ENCODE measurements at regions not wholly inside any gene's neighbourhood (a gene's known extent, or its start where the extent isn't known, plus 50 kb on each side); places are given as distances from the start of the nearest gene placed in this dataset.

DNA sequence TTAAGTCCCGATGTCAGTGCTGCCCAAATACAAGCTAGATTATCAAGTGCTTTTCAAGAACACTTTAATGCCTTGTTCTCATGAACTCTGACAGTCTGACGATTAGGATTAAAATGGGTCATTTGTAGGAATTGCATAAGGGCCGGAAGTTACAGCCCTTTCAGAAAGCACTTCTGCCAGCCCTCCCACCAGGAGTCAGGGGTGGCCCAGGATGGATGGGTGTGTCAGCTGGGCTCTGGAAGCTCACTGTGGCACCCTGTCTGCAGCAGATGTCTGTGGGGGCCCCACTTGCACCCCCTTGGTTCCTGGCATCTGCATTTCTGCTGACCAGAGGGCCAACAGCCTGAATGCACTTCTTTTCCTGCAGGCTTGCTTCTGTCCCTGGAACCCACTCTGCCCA lies 712.7 kb downstream of the UQCRFS1 start:
- Mint-ChIP-seq H3K36me3 (no peaks in the 10 kb centered on the region), H3K27ac (no peak overlapping the region), H3K9me3 (no peaks in the 10 kb centered on the region), H3K4me3 (no peak overlapping the region), H3K27me3 (ENCODE audit: low read depth) (no peaks in the 10 kb centered on the region), H3K4me1 (peaks cover 44% of the 10 kb centered on the region)
- DNase-seq (ENCODE audit: low spot score) (no peak), ATAC-seq (no peak)
- CTCF ChIA-PET = no interaction called here
- TF ChIP-seq, protein P1, sequence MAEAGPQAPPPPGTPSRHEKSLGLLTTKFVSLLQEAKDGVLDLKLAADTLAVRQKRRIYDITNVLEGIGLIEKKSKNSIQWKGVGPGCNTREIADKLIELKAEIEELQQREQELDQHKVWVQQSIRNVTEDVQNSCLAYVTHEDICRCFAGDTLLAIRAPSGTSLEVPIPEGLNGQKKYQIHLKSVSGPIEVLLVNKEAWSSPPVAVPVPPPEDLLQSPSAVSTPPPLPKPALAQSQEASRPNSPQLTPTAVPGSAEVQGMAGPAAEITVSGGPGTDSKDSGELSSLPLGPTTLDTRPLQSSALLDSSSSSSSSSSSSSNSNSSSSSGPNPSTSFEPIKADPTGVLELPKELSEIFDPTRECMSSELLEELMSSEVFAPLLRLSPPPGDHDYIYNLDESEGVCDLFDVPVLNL (CRISPR knock-in tag; IDR thresholded peaks at IDR 0.05; ENCODE audit: borderline replicate concordance, low read depth) = no peak
- TF ChIP-seq FOXK1 (CRISPR knock-in tag; IDR thresholded peaks at IDR 0.05) (no peak), ZNF423 (CRISPR knock-in tag; IDR thresholded peaks at IDR 0.05) (no peak), OVOL2 (CRISPR knock-in tag; IDR thresholded peaks at IDR 0.05; ENCODE audit: borderline replicate concordance) (no peak), EMX1 (CRISPR knock-in tag; IDR thresholded peaks at IDR 0.05) (no peak), JAZF1 (CRISPR knock-in tag; IDR thresholded peaks at IDR 0.05) (no peak)
- TF ChIP-seq, protein P2, sequence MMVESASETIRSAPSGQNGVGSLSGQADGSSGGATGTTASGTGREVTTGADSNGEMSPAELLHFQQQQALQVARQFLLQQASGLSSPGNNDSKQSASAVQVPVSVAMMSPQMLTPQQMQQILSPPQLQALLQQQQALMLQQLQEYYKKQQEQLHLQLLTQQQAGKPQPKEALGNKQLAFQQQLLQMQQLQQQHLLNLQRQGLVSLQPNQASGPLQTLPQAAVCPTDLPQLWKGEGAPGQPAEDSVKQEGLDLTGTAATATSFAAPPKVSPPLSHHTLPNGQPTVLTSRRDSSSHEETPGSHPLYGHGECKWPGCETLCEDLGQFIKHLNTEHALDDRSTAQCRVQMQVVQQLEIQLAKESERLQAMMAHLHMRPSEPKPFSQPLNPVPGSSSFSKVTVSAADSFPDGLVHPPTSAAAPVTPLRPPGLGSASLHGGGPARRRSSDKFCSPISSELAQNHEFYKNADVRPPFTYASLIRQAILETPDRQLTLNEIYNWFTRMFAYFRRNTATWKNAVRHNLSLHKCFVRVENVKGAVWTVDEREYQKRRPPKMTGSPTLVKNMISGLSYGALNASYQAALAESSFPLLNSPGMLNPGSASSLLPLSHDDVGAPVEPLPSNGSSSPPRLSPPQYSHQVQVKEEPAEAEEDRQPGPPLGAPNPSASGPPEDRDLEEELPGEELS (CRISPR knock-in tag; IDR thresholded peaks at IDR 0.05) = no peak
- TF ChIP-seq, protein P3, sequence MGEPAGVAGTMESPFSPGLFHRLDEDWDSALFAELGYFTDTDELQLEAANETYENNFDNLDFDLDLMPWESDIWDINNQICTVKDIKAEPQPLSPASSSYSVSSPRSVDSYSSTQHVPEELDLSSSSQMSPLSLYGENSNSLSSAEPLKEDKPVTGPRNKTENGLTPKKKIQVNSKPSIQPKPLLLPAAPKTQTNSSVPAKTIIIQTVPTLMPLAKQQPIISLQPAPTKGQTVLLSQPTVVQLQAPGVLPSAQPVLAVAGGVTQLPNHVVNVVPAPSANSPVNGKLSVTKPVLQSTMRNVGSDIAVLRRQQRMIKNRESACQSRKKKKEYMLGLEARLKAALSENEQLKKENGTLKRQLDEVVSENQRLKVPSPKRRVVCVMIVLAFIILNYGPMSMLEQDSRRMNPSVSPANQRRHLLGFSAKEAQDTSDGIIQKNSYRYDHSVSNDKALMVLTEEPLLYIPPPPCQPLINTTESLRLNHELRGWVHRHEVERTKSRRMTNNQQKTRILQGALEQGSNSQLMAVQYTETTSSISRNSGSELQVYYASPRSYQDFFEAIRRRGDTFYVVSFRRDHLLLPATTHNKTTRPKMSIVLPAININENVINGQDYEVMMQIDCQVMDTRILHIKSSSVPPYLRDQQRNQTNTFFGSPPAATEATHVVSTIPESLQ (CRISPR knock-in tag; IDR thresholded peaks at IDR 0.05) = no peak
- TF ChIP-seq, protein P4, sequence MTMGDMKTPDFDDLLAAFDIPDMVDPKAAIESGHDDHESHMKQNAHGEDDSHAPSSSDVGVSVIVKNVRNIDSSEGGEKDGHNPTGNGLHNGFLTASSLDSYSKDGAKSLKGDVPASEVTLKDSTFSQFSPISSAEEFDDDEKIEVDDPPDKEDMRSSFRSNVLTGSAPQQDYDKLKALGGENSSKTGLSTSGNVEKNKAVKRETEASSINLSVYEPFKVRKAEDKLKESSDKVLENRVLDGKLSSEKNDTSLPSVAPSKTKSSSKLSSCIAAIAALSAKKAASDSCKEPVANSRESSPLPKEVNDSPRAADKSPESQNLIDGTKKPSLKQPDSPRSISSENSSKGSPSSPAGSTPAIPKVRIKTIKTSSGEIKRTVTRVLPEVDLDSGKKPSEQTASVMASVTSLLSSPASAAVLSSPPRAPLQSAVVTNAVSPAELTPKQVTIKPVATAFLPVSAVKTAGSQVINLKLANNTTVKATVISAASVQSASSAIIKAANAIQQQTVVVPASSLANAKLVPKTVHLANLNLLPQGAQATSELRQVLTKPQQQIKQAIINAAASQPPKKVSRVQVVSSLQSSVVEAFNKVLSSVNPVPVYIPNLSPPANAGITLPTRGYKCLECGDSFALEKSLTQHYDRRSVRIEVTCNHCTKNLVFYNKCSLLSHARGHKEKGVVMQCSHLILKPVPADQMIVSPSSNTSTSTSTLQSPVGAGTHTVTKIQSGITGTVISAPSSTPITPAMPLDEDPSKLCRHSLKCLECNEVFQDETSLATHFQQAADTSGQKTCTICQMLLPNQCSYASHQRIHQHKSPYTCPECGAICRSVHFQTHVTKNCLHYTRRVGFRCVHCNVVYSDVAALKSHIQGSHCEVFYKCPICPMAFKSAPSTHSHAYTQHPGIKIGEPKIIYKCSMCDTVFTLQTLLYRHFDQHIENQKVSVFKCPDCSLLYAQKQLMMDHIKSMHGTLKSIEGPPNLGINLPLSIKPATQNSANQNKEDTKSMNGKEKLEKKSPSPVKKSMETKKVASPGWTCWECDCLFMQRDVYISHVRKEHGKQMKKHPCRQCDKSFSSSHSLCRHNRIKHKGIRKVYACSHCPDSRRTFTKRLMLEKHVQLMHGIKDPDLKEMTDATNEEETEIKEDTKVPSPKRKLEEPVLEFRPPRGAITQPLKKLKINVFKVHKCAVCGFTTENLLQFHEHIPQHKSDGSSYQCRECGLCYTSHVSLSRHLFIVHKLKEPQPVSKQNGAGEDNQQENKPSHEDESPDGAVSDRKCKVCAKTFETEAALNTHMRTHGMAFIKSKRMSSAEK (CRISPR knock-in tag; IDR thresholded peaks at IDR 0.05; ENCODE audit: borderline replicate concordance) = no peak
- POLR2A ChIA-PET = no interaction called here

DNA sequence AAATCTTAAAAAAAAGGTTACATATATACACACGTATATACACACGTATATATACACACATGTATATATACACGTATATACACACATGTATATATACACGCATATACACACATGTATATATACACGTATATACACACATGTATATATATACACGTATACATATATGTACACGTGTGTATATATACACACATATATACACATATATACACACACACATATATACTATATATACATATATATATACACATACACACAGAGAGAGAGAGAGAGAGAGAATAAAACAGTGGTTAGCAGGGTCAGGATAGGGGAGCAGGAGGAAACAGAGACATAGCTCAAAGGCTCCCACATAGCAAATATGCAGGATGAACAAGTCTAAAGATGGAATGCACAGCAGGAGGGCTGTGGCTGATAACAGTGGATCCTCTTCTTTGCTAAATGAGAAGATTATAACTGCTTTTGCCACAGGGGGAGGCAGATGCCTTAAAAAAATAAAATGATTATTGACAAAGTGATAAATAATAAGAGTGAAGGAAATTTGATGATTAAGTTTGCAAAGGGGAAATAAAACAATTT lies 714.5 kb downstream of the UQCRFS1 start:
- CTCF ChIA-PET = interaction anchor here (0.5 to 1.0 kb wide), 2 partner anchors 26 to 763 kb away, joined by 3 read pairs; no protein-coding TSS in a partner anchor
- POLR2A ChIA-PET = interaction anchor here (0.5 kb wide), 1 partner anchor 1665 kb away, joined by 3 read pairs; no protein-coding TSS in a partner anchor
- Mint-ChIP-seq H3K9me3 (no peaks in the 10 kb centered on the region), H3K4me3 (no peak overlapping the region), H3K36me3 (no peaks in the 10 kb centered on the region), H3K4me1 (peaks cover 49% of the 10 kb centered on the region), H3K27ac (no peak overlapping the region), H3K27me3 (ENCODE audit: low read depth) (no peaks in the 10 kb centered on the region)
- ATAC-seq = no peak
- DNase-seq (ENCODE audit: low spot score) = no peak
- TF ChIP-seq SMAD3 (CRISPR knock-in tag; IDR thresholded peaks at IDR 0.05; ENCODE audit: borderline replicate concordance) (no peak), CREM (CRISPR knock-in tag; IDR thresholded peaks at IDR 0.05) (no peak), TCF7 (CRISPR knock-in tag; IDR thresholded peaks at IDR 0.05; ENCODE audit: low read depth) (no peak), TEAD1 (CRISPR knock-in tag; IDR thresholded peaks at IDR 0.05) (no peak), ELF4 (CRISPR knock-in tag; IDR thresholded peaks at IDR 0.05; ENCODE audit: low read depth) (no peak), PRRX2 (CRISPR knock-in tag; IDR thresholded peaks at IDR 0.05) (no peak), ZNF416 (CRISPR knock-in tag; IDR thresholded peaks at IDR 0.05) (no peak), RORB (CRISPR knock-in tag; IDR thresholded peaks at IDR 0.05) (no peak), GRHL2 (CRISPR knock-in tag; IDR thresholded peaks at IDR 0.05; ENCODE audit: insufficient replicate concordance, severe bottlenecking) (no peak)
- TF ChIP-seq, protein P5, sequence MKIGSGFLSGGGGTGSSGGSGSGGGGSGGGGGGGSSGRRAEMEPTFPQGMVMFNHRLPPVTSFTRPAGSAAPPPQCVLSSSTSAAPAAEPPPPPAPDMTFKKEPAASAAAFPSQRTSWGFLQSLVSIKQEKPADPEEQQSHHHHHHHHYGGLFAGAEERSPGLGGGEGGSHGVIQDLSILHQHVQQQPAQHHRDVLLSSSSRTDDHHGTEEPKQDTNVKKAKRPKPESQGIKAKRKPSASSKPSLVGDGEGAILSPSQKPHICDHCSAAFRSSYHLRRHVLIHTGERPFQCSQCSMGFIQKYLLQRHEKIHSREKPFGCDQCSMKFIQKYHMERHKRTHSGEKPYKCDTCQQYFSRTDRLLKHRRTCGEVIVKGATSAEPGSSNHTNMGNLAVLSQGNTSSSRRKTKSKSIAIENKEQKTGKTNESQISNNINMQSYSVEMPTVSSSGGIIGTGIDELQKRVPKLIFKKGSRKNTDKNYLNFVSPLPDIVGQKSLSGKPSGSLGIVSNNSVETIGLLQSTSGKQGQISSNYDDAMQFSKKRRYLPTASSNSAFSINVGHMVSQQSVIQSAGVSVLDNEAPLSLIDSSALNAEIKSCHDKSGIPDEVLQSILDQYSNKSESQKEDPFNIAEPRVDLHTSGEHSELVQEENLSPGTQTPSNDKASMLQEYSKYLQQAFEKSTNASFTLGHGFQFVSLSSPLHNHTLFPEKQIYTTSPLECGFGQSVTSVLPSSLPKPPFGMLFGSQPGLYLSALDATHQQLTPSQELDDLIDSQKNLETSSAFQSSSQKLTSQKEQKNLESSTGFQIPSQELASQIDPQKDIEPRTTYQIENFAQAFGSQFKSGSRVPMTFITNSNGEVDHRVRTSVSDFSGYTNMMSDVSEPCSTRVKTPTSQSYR (CRISPR knock-in tag; IDR thresholded peaks at IDR 0.05) = no peak
- TF ChIP-seq, protein P1 (CRISPR knock-in tag; IDR thresholded peaks at IDR 0.05; ENCODE audit: borderline replicate concordance, low read depth) = no peak
- TF ChIP-seq, protein P6, sequence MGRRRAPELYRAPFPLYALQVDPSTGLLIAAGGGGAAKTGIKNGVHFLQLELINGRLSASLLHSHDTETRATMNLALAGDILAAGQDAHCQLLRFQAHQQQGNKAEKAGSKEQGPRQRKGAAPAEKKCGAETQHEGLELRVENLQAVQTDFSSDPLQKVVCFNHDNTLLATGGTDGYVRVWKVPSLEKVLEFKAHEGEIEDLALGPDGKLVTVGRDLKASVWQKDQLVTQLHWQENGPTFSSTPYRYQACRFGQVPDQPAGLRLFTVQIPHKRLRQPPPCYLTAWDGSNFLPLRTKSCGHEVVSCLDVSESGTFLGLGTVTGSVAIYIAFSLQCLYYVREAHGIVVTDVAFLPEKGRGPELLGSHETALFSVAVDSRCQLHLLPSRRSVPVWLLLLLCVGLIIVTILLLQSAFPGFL (CRISPR knock-in tag; IDR thresholded peaks at IDR 0.05; ENCODE audit: borderline replicate concordance) = no peak

Data from WTC11 (cell line).